Urinary bladder (tissue), 3 donors: ENCODE measurements at regions not wholly inside any gene's neighbourhood (a gene's known extent, or its start where the extent isn't known, plus 50 kb on each side); places are given as distances from the start of the nearest gene placed in this dataset.
"Not testable (repeated sequence)": the region's sequence is repeated elsewhere in the genome, so short reads cannot be mapped to it uniquely, and the experiment has no call there.

ENCODE experiments used
- DNase-seq: peaks from one replicate; pipeline ENCODE4 v3.0.0-alpha.2; 2015; ENCODE audit errors: extremely low spot score
- H3K27ac ChIP-seq: one replicate; pipeline ENCODE4 v1.5.1; 2013; ENCODE audit warnings: low read depth, mild to moderate bottlenecking, moderate library complexity
- H3K36me3 ChIP-seq: one replicate; pipeline ENCODE4 v1.6.1; 2013; ENCODE audit warnings: mild to moderate bottlenecking, moderate library complexity; ENCODE audit not compliant: insufficient read depth
- H3K4me1 ChIP-seq: one replicate; pipeline ENCODE4 v1.6.1; 2013; ENCODE audit warnings: mild to moderate bottlenecking, moderate library complexity; ENCODE audit not compliant: insufficient read depth
- H3K4me3 ChIP-seq: one replicate; pipeline ENCODE4 v1.5.1; 2013; ENCODE audit warnings: low read depth, low read length
- WGBS: extraction: QIAGEN DNeasy Blood & Tissue Kit; methylation state at CpG from one replicate; pipeline ENCODE4 v1.1.7; 2013; 5-methylcytosine and 5-hydroxymethylcytosine counted together
- donor health status: healthy with polysubstance abuse.
- donor health status: healthy.

GRCh38 chr4:97081951-97082350 lies 1061.3 kb downstream of the STPG2 start:
- no peaks in the 10 kb centered on the region for H3K36me3 ChIP-seq
- no peak overlapping the region for H3K27ac ChIP-seq
- H3K4me1 ChIP-seq: no peaks in the 10 kb centered on the region
- no peak overlapping the region for H3K4me3 ChIP-seq
- no peak for DNase-seq

GRCh38 chr4:97097036-97097435 lies 1046.2 kb downstream of the STPG2 start:
- not testable (repeated sequence) for H3K27ac ChIP-seq

GRCh38 chr4:97101171-97101570 lies 1042.1 kb downstream of the STPG2 start:
- H3K27ac ChIP-seq, DNase-seq, H3K4me1 ChIP-seq, H3K36me3 ChIP-seq, H3K4me3 ChIP-seq: not testable (repeated sequence)
- WGBS: 92% methylated on average over 7 of the region's 7 CpGs

More at GRCh38 chr4:97097036-97097435, 1046.2 kb downstream of the STPG2 start:
- H3K4me3 ChIP-seq, H3K36me3 ChIP-seq, DNase-seq, H3K4me1 ChIP-seq: not testable (repeated sequence)
- WGBS: 74% methylated on average over 6 of the region's 6 CpGs

GRCh38 chr4:97103252-97103651 lies 1040.0 kb downstream of the STPG2 start:
- DNase-seq: no peak
- Histone ChIP-seq H3K36me3 (no peaks in the 10 kb centered on the region), H3K4me1 (no peaks in the 10 kb centered on the region), H3K27ac (no peak overlapping the region), H3K4me3 (no peak overlapping the region)
- WGBS: 83% methylated on average over 2 of the region's 2 CpGs

GRCh38 chr4:97104006-97104405 lies 1039.3 kb downstream of the STPG2 start:
- no peak overlapping the region for H3K4me3 ChIP-seq
- 66% methylated on average over 2 of the region's 2 CpGs for WGBS
- DNase-seq: no peak
- no peaks in the 10 kb centered on the region for H3K36me3 ChIP-seq
- no peaks in the 10 kb centered on the region for H3K4me1 ChIP-seq
- H3K27ac ChIP-seq: no peak overlapping the region

- WGBS: 80% methylated on average over 3 of the region's 3 CpGs
- DNase-seq: no peak
These were observed 1038.6 kb downstream of the STPG2 start for GRCh38 chr4:97104666-97105065.

GRCh38 chr4:97105347-97106099 lies 1037.8 kb downstream of the STPG2 start:
- Histone ChIP-seq H3K36me3 (no peaks in the 10 kb centered on the region), H3K4me1 (no peaks in the 10 kb centered on the region), H3K4me3 (no peak overlapping the region), H3K27ac (no peak overlapping the region)
- no peak for DNase-seq
- WGBS: 60% methylated on average over 3 of the region's 3 CpGs

More at GRCh38 chr4:97104666-97105065, 1038.6 kb downstream of the STPG2 start:
- no peak overlapping the region for H3K4me3 ChIP-seq
- H3K36me3 ChIP-seq: no peaks in the 10 kb centered on the region
- no peak overlapping the region for H3K27ac ChIP-seq
- no peaks in the 10 kb centered on the region for H3K4me1 ChIP-seq

GRCh38 chr4:97106161-97106560 lies 1037.1 kb downstream of the STPG2 start:
- Histone ChIP-seq H3K36me3 (no peaks in the 10 kb centered on the region), H3K27ac (no peak overlapping the region), H3K4me1 (no peaks in the 10 kb centered on the region), H3K4me3 (no peak overlapping the region)
- no peak for DNase-seq

GRCh38 chr4:97110506-97110905 lies 1032.8 kb downstream of the STPG2 start:
- Histone ChIP-seq H3K4me3 (no peak overlapping the region), H3K27ac (no peak overlapping the region), H3K36me3 (no peaks in the 10 kb centered on the region), H3K4me1 (no peaks in the 10 kb centered on the region)
- WGBS: 76% methylated on average over 1 of the region's 1 CpG
- DNase-seq: no peak

- H3K27ac ChIP-seq: no peak overlapping the region
- H3K4me1 ChIP-seq: no peaks in the 10 kb centered on the region
- no peak overlapping the region for H3K4me3 ChIP-seq
- no peaks in the 10 kb centered on the region for H3K36me3 ChIP-seq
- no peak for DNase-seq
- WGBS: 66% methylated on average over 2 of the region's 2 CpGs
These were observed 1026.8 kb downstream of the STPG2 start for GRCh38 chr4:97116511-97116910.

- no peaks in the 10 kb centered on the region for H3K36me3 ChIP-seq
- no peak for DNase-seq
- WGBS: 44% methylated on average over 1 of the region's 1 CpG
- no peak overlapping the region for H3K4me3 ChIP-seq
- H3K27ac ChIP-seq: no peak overlapping the region
- H3K4me1 ChIP-seq: no peaks in the 10 kb centered on the region
These were observed 1021.8 kb downstream of the STPG2 start for GRCh38 chr4:97121493-97121892.

- Histone ChIP-seq H3K36me3 (no peaks in the 10 kb centered on the region), H3K4me3 (no peak overlapping the region), H3K27ac (no peak overlapping the region), H3K4me1 (no peaks in the 10 kb centered on the region)
- WGBS: 85% methylated on average over 4 of the region's 4 CpGs
- DNase-seq: no peak
These were observed 1019.7 kb downstream of the STPG2 start for GRCh38 chr4:97123573-97123972.

GRCh38 chr4:97132435-97132834 lies 1010.8 kb downstream of the STPG2 start:
- DNase-seq: no peak
- 66% methylated on average over 3 of the region's 3 CpGs for WGBS
- H3K27ac ChIP-seq: no peak overlapping the region
- no peak overlapping the region for H3K4me3 ChIP-seq
- H3K36me3 ChIP-seq: no peaks in the 10 kb centered on the region
- no peaks in the 10 kb centered on the region for H3K4me1 ChIP-seq

- no peak for DNase-seq
- no peak overlapping the region for H3K4me3 ChIP-seq
- no peaks in the 10 kb centered on the region for H3K36me3 ChIP-seq
- H3K4me1 ChIP-seq: no peaks in the 10 kb centered on the region
- H3K27ac ChIP-seq: no peak overlapping the region
- WGBS: 55% methylated on average over 2 of the region's 2 CpGs
These were observed 1008.8 kb downstream of the STPG2 start for GRCh38 chr4:97134456-97134855.

GRCh38 chr4:97139791-97140190 lies 1003.5 kb downstream of the STPG2 start:
- no peaks in the 10 kb centered on the region for H3K36me3 ChIP-seq

More at GRCh38 chr4:97139791-97140190, 1003.5 kb downstream of the STPG2 start:
- 59% methylated on average over 4 of the region's 4 CpGs for WGBS
- H3K4me1 ChIP-seq: no peaks in the 10 kb centered on the region
- H3K4me3 ChIP-seq: no peak overlapping the region
- no peak for DNase-seq
- H3K27ac ChIP-seq: no peak overlapping the region
